ENCODE measurements at regions not wholly inside any gene's neighbourhood (a gene's known extent, or its start where the extent isn't known, plus 50 kb on each side); places are given as distances from the start of the nearest gene placed in this dataset.
"Not testable (repeated sequence)": the region's sequence is repeated elsewhere in the genome, so short reads cannot be mapped to it uniquely, and the experiment has no call there.

GRCh38 chr5:92179651-92180050 is 796.5 kb upstream of the ARRDC3 start:
- no peak for DNase-seq (ENCODE audit: low spot score)

- no peak for DNase-seq (ENCODE audit: low spot score)
These were observed 794.9 kb upstream of the ARRDC3 start for GRCh38 chr5:92177926-92178487.

- DNase-seq (ENCODE audit: low spot score) = no peak
These were observed 780.8 kb upstream of the ARRDC3 start for GRCh38 chr5:92163906-92164305.

GRCh38 chr5:92147798-92148197 is 764.7 kb upstream of the ARRDC3 start:
- no peak for DNase-seq (ENCODE audit: low spot score)

- no peak for DNase-seq (ENCODE audit: low spot score)
These were observed 764.1 kb upstream of the ARRDC3 start for GRCh38 chr5:92147266-92147665.

- no peak for DNase-seq (ENCODE audit: low spot score)
These were observed 762.7 kb upstream of the ARRDC3 start for GRCh38 chr5:92145852-92146251.

GRCh38 chr5:92144824-92145223 is 761.7 kb upstream of the ARRDC3 start:
- no peak for DNase-seq (ENCODE audit: low spot score)

GRCh38 chr5:92132294-92132908 is 749.3 kb upstream of the ARRDC3 start:
- DNase-seq (ENCODE audit: low spot score) = not testable (repeated sequence)

- no peak for DNase-seq (ENCODE audit: low spot score)
These were observed 743.1 kb upstream of the ARRDC3 start for GRCh38 chr5:92126182-92126581.

- no peak for DNase-seq (ENCODE audit: low spot score)
These were observed 736.0 kb upstream of the ARRDC3 start for GRCh38 chr5:92119110-92119509.

- DNase-seq (ENCODE audit: low spot score) = no peak
These were observed 723.7 kb upstream of the ARRDC3 start for GRCh38 chr5:92106808-92107207.

GRCh38 chr5:92104126-92104525 is 721.0 kb upstream of the ARRDC3 start:
- DNase-seq (ENCODE audit: low spot score) = peak; percentile 0

- DNase-seq (ENCODE audit: low spot score) = no peak
These were observed 719.2 kb upstream of the ARRDC3 start for GRCh38 chr5:92102313-92102712.

GRCh38 chr5:92092239-92092638 is 709.1 kb upstream of the ARRDC3 start:
- DNase-seq (ENCODE audit: low spot score) = no peak

GRCh38 chr5:92086059-92086811 is 703.1 kb upstream of the ARRDC3 start:
- DNase-seq (ENCODE audit: low spot score) = no peak

- no peak for DNase-seq (ENCODE audit: low spot score)
These were observed 699.0 kb upstream of the ARRDC3 start for GRCh38 chr5:92081958-92082712.

- no peak for DNase-seq (ENCODE audit: low spot score)
These were observed 687.7 kb upstream of the ARRDC3 start for GRCh38 chr5:92070786-92071185.

- DNase-seq (ENCODE audit: low spot score) = no peak
These were observed 681.9 kb upstream of the ARRDC3 start for GRCh38 chr5:92064993-92065392.

- DNase-seq (ENCODE audit: low spot score) = no peak
These were observed 668.6 kb upstream of the ARRDC3 start for GRCh38 chr5:92051741-92052140.

- DNase-seq (ENCODE audit: low spot score) = no peak
These were observed 667.9 kb upstream of the ARRDC3 start for GRCh38 chr5:92050970-92051369.

GRCh38 chr5:92041911-92042660 is 659.0 kb upstream of the ARRDC3 start:
- DNase-seq (ENCODE audit: low spot score) = peak; percentile 15

- DNase-seq (ENCODE audit: low spot score) = no peak
These were observed 658.1 kb upstream of the ARRDC3 start for GRCh38 chr5:92041206-92041605.

Measured in umbilical cord (tissue), 1 donor.